Neural progenitor cell (in vitro differentiated cells): ENCODE measurements at regions not wholly inside any gene's neighbourhood (a gene's known extent, or its start where the extent isn't known, plus 50 kb on each side); places are given as distances from the start of the nearest gene placed in this dataset.
A peak's percentile ranks its signal among the peaks of the same experiment; 100 is the strongest.

Source experiments
- DNase-seq: peaks from one replicate; pipeline ENCODE4 v3.0.0-alpha.2; 2016; ENCODE audit warnings: low spot score
- H2AFZ ChIP-seq: fragments of 200-600 bp; sonication (generic); replicated peaks from 2 replicates; pipeline ENCODE4 v1.6.1; 2016; ENCODE audit warnings: antibody characterized with exemption
- H3F3A ChIP-seq: fragments of 200-600 bp; sonication (generic); 2 replicates; pipeline ENCODE4 v1.6.1; 2016; ENCODE audit warnings: antibody characterized with exemption, low read depth
- H3K27ac ChIP-seq: fragments of 200-600 bp; sonication (generic); 2 replicates; pipeline ENCODE4 v1.5.1; 2016; ENCODE audit warnings: mild to moderate bottlenecking
- H3K27me3 ChIP-seq: fragments of 200-600 bp; sonication (generic); 2 replicates; pipeline ENCODE4 v1.6.1; 2016; ENCODE audit warnings: mild to moderate bottlenecking, moderate library complexity
- H3K36me3 ChIP-seq: fragments of 200-600 bp; sonication (generic); 2 replicates; pipeline ENCODE4 v1.5.1; 2016
- H3K4me1 ChIP-seq: fragments of 200-600 bp; sonication (generic); 2 replicates; pipeline ENCODE4 v1.6.1; 2016; ENCODE audit warnings: mixed run types
- H3K4me2 ChIP-seq: fragments of 200-600 bp; sonication (generic); 2 replicates; pipeline ENCODE4 v1.6.1; 2016
- H3K4me3 ChIP-seq: fragments of 200-600 bp; sonication (generic); 2 replicates; pipeline ENCODE4 v1.5.1; 2016
- H3K79me2 ChIP-seq: fragments of 200-600 bp; sonication (generic); 2 replicates; pipeline ENCODE4 v1.6.1; 2016; ENCODE audit warnings: low read depth
- H3K9ac ChIP-seq: fragments of 200-600 bp; sonication (generic); 2 replicates; pipeline ENCODE4 v1.6.1; 2016
- H3K9me3 ChIP-seq: fragments of 200-600 bp; sonication (generic); 2 replicates; pipeline ENCODE4 v1.5.1; 2016; ENCODE audit warnings: low read depth
- H4K20me1 ChIP-seq: fragments of 200-600 bp; sonication (generic); 2 replicates; pipeline ENCODE4 v1.6.1; 2016; ENCODE audit warnings: low read depth
- H3K27ac Mint-ChIP-seq: 3 replicates; pipeline ENCODE4 v1.8.0; 2021; ENCODE audit warnings: mixed read lengths
- H3K27me3 Mint-ChIP-seq: 2 replicates; pipeline ENCODE4 v1.8.0; 2022; ENCODE audit warnings: low read depth, mild to moderate bottlenecking, inconsistent platforms, moderate library complexity, mixed read lengths; ENCODE audit not compliant: insufficient read depth
- H3K36me3 Mint-ChIP-seq: 3 replicates; pipeline ENCODE4 v1.8.0; 2021; ENCODE audit warnings: mixed read lengths
- H3K4me1 Mint-ChIP-seq: 3 replicates; pipeline ENCODE4 v1.8.0; 2021; ENCODE audit warnings: mixed read lengths
- H3K4me3 Mint-ChIP-seq: 3 replicates; pipeline ENCODE4 v1.8.0; 2021; ENCODE audit warnings: mild to moderate bottlenecking, moderate library complexity, mixed read lengths
- H3K9me3 Mint-ChIP-seq: 3 replicates; pipeline ENCODE4 v1.8.0; 2020; ENCODE audit warnings: mixed read lengths
- CTCF ChIP-seq: fragments of 200-600 bp; sonication (generic); IDR thresholded peaks from 2 replicates; pipeline ENCODE4 v1.5.1; 2017; ENCODE audit warnings: antibody characterized with exemption, mild to moderate bottlenecking
- EZH2 ChIP-seq: fragments of 200-600 bp; sonication (generic); IDR thresholded peaks from 2 replicates; pipeline ENCODE4 v1.6.1; 2017; ENCODE audit warnings: antibody characterized with exemption, mild to moderate bottlenecking, moderate library complexity
- EZH2phosphoT487 ChIP-seq: fragments of 200-600 bp; sonication (generic); IDR thresholded peaks from 2 replicates; pipeline ENCODE4 v1.6.1; 2017; ENCODE audit warnings: antibody characterized with exemption

DNA sequence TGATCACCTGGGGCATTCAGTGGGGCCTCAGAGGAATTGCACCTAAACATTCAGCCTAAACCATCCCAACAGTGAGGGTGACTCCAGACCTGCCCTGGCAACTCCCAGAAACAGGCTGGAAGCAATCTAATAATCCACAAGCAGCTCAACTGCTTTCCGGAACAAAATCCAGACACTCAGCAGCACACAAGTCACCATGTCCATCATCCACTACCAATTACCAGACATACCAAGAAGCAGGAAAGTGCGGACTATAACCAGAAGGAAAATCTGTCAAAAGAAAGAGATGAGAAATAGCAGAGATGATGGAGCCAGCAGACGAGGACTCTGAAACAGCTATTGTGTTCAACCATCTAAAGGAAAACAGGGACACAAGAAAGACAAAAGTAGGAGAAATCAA lies 342.6 kb upstream of the ZMIZ1 start:
- H4K20me1 ChIP-seq = no peaks in the 10 kb centered on the region
- Mint-ChIP-seq H3K36me3 (no peaks in the 10 kb centered on the region), H3K4me3 (no peak overlapping the region), H3K9me3 (peaks cover 14% of the 10 kb centered on the region), H3K27ac (no peak overlapping the region), H3K27me3 (peaks cover 13% of the 10 kb centered on the region), H3K4me1 (peaks cover 13% of the 10 kb centered on the region)
- no peaks in the 10 kb centered on the region for H3K79me2 ChIP-seq
- H3K27me3 ChIP-seq = no peaks in the 10 kb centered on the region
- no peak overlapping the region for H2AFZ ChIP-seq
- H3K4me1 ChIP-seq = no peaks in the 10 kb centered on the region
- TF ChIP-seq EZH2 = no peak
- no peak for TF ChIP-seq EZH2phosphoT487
- no peak for TF ChIP-seq CTCF
- no peak overlapping the region for H3K27ac ChIP-seq
- H3K4me3 ChIP-seq = no peak overlapping the region
- H3K36me3 ChIP-seq = no peaks in the 10 kb centered on the region
- H3F3A ChIP-seq = no peaks in the 10 kb centered on the region
- no peak for DNase-seq
- no peak overlapping the region for H3K4me2 ChIP-seq
- H3K9me3 ChIP-seq = no peaks in the 10 kb centered on the region
- no peak overlapping the region for H3K9ac ChIP-seq

DNA sequence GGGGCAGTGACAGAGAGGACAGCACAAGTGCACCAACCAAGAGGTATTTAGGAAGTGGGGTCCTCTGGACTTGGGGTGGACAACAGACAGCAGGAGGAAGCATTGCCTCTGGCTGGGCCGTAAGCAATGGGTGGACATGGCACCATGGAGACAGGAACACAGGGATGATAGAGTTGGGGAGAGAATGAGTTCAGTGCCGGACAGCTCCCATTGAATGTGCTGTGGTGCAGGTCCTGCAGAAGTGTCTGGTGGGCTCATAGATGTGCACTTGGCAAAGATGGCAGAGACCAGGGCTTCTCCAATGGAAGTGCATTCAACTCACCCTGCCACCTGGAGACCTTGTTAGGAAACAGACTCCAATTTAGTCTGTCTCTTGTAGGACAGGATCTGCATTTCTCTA lies 341.5 kb upstream of the ZMIZ1 start:
- Mint-ChIP-seq H3K4me3 (peak overlapping the region; percentile 28), H3K4me1 (peaks cover 13% of the 10 kb centered on the region), H3K27me3 (peaks cover 16% of the 10 kb centered on the region), H3K36me3 (no peaks in the 10 kb centered on the region), H3K9me3 (peaks cover 14% of the 10 kb centered on the region), H3K27ac (no peak overlapping the region)
- no peaks in the 10 kb centered on the region for H4K20me1 ChIP-seq
- no peak overlapping the region for H3K27ac ChIP-seq
- no peaks in the 10 kb centered on the region for H3F3A ChIP-seq
- no peaks in the 10 kb centered on the region for H3K36me3 ChIP-seq
- no peak overlapping the region for H3K4me3 ChIP-seq
- no peak overlapping the region for H3K4me2 ChIP-seq
- no peaks in the 10 kb centered on the region for H3K79me2 ChIP-seq
- no peak overlapping the region for H3K9ac ChIP-seq
- no peaks in the 10 kb centered on the region for H3K27me3 ChIP-seq
- no peak for DNase-seq
- H2AFZ ChIP-seq = no peak overlapping the region
- TF ChIP-seq EZH2 (no peak), CTCF (no peak), EZH2phosphoT487 (no peak)
- H3K4me1 ChIP-seq = no peaks in the 10 kb centered on the region
- H3K9me3 ChIP-seq = no peaks in the 10 kb centered on the region

DNA sequence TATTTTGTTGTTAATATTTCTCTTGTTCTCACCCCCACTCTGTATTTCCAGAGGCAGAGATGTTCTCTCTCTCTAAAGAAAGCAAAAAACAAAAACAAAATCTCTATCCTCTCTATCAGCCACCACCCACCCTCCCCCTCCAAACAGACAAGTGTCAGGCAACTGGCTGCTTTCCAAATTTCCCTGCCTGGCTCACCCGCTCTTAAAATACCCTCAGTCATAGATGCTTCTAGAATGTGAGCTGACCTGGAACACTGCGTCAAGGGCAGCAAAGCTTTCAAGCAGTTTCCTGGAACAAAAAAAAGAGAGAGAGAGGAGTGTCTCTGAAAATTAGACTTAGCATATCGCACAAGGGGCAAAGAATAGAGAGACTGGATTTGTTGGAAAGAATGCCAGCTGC lies 341.0 kb upstream of the ZMIZ1 start:
- no peak overlapping the region for H3K4me3 Mint-ChIP-seq
- Histone ChIP-seq H3K9me3 (no peaks in the 10 kb centered on the region), H3K36me3 (no peaks in the 10 kb centered on the region), H2AFZ (no peak overlapping the region), H3K79me2 (no peaks in the 10 kb centered on the region), H3K9ac (no peak overlapping the region), H3K27ac (no peak overlapping the region), H3K4me2 (no peak overlapping the region), H4K20me1 (no peaks in the 10 kb centered on the region), H3K4me1 (no peaks in the 10 kb centered on the region), H3K4me3 (no peak overlapping the region), H3K27me3 (no peaks in the 10 kb centered on the region), H3F3A (no peaks in the 10 kb centered on the region)
- peaks cover 16% of the 10 kb centered on the region for H3K27me3 Mint-ChIP-seq
- peaks cover 13% of the 10 kb centered on the region for H3K4me1 Mint-ChIP-seq
- H3K27ac Mint-ChIP-seq = peak overlapping the region; percentile 26
- no peak for DNase-seq
- H3K9me3 Mint-ChIP-seq = peaks cover 14% of the 10 kb centered on the region
- TF ChIP-seq CTCF (no peak), EZH2phosphoT487 (no peak), EZH2 (no peak)
- no peaks in the 10 kb centered on the region for H3K36me3 Mint-ChIP-seq

DNA sequence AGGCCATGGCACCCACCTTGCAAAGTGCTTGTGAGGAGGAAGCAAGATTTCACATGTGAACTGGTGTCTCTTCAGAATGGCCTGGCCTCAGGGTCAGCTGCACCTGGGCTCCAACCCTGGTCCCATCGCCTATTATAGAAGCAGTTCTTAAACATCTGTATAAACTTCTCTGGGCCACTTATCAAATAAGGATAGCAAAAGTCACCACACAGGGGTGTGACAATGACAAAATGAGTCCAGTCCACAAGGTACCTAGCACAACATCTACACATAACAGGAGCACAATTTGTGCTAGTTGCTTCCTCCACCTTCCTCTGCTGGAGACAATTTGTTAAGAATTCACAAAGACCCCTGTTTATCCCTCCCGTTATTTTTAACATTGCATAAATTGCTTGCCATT lies 340.6 kb upstream of the ZMIZ1 start:
- H3K27me3 Mint-ChIP-seq = peaks cover 16% of the 10 kb centered on the region

More for the DNA sequence above, 340.6 kb upstream of the ZMIZ1 start:
- Histone ChIP-seq H3K4me1 (no peaks in the 10 kb centered on the region), H3K4me3 (no peak overlapping the region), H3K9ac (no peak overlapping the region), H3K9me3 (no peaks in the 10 kb centered on the region), H3F3A (no peaks in the 10 kb centered on the region), H2AFZ (no peak overlapping the region), H3K4me2 (no peak overlapping the region), H3K36me3 (no peaks in the 10 kb centered on the region), H3K27ac (no peak overlapping the region), H3K27me3 (no peaks in the 10 kb centered on the region), H3K79me2 (no peaks in the 10 kb centered on the region), H4K20me1 (no peaks in the 10 kb centered on the region)
- Mint-ChIP-seq H3K9me3 (peaks cover 14% of the 10 kb centered on the region), H3K4me1 (peaks cover 13% of the 10 kb centered on the region), H3K36me3 (no peaks in the 10 kb centered on the region), H3K4me3 (no peak overlapping the region), H3K27ac (no peak overlapping the region)
- TF ChIP-seq EZH2phosphoT487 (no peak), CTCF (no peak), EZH2 (no peak)
- no peak for DNase-seq
